ACHN (cell line): ENCODE measurements at regions not wholly inside any gene's neighbourhood (a gene's known extent, or its start where the extent isn't known, plus 50 kb on each side); places are given as distances from the start of the nearest gene placed in this dataset.

ENCODE experiments used
- DNase-seq: peaks from one replicate; pipeline ENCODE4 v3.0.0-alpha.2; 2015
- in situ Hi-C: cut with HindIII; loops from 2 replicates; pipeline ENCODE4 v1.10.0; 2017; ENCODE audit warnings: low sequenced_read_pairs, low pct_ligation_motif_present, low pct_unique_long_range_greater_than_20kb

DNA sequence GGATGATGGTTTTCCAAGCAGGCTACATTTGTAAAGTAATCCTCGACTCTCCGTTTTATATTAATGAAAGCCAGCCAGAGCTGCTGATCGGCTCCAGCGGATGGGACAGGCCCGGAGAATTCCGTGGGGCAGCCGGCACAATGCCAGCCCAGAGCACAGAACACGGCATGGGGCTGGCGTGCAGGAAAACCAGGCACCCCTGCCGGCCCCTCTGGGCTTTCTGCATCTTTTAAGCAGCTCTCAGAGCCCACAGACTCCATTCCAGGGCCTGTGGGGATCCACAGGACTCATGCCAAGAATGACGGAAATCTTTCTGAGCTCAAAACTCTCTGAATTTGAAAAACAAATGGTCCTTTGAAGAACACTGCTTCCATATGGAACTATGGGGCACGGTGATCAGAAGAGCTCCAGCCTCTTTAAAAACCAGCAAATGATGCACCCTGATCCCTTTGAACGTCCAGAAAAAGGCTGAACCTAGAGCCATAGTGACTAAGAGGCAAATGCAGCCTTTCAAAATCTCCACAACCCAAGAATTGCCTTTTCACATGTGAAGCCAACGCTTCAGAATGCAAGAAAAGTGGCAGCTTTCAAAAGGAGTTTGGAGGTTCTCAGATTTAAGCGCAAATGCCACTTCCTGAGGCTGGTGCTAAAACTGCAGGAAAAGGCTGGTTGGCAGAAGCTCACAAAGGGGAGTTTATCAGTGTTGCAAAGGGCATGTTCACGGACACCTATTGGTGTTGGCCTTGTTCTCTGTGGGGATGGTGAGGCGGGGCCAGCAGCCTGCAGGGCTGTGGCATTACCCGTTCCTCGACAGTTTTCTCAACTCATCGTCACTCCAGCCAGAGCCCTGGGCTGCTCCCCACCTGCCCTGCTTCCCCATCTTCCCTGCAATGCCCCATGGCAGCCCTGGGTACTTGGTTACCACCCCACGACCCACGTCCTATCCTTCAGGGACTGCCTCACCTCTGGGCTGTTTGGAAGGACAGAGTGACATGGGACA, 212.5 kb downstream of the CTTN start:
- in situ Hi-C loops = no loop called here
- no peak for DNase-seq

- in situ Hi-C loops = no loop called here
- DNase-seq = no peak
These were observed 213.5 kb downstream of the CTTN start for GRCh38 chr11:70611821-70612220.

DNA sequence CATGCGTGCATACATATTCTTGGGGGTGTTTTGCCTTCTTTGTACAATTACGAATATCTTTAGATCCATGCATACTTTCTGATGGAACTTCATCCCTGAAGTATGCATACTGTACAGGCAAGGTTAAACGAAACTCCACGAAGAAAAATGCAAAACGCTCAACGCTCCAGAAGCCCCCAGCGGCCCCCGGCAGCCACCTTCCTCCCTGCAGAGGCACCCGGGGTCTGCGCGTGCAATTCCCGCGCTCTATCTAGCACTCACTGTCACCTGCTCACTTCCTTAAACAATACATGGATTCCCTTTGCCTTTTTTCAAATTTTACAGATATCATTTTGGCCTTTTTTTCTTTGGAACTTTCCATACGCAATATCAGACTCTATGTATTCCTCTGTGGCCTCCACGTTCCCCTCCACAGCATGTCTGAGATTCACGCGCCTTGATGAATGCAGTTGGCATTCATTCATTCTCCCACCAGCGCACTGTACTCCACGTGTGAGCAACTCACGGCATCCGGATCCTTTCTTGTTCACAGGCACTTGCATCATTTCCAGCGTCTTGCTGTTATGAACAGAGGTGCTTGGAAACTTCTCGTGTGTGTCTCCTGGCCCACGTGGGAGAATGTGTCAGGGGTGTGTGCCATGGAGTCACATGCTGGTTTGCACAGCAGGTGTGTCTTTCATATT, 214.3 kb downstream of the CTTN start:
- DNase-seq = no peak
- in situ Hi-C loops = no loop called here

DNA sequence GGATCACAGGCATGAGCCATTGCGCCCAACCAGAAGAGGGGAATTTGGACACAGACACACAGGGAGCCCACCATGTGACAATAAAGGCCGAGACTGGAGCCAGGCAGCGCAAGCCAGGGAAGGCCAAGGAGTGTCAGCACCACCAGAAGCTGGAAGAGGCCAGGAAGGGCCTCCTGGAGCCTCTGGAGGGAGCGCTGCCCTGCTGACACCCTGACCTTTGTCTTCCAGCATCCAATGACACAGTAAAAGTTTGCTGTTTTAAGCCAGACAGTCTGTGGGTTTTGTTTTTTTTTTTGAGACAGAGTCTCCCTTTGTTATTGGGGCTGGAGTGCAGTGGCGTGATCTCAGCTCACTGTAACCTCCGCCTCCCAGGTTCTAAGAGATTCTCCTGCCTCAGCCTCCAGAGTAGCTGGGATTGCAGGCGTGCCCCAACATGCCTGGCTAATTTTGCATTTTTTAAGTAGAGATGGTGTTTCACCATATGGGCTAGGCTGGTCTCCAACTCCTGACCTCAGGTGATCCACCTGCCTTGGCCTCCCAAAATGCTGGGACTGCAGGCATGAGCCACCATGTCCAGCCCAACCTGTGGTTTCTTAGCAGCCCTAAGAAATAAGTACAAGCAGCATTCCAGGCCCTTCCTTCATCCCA, 215.8 kb downstream of the CTTN start:
- in situ Hi-C loops = no loop called here
- no peak for DNase-seq

- in situ Hi-C loops = no loop called here
- no peak for DNase-seq
These were observed 216.9 kb downstream of the CTTN start for GRCh38 chr11:70615036-70615875.

DNA sequence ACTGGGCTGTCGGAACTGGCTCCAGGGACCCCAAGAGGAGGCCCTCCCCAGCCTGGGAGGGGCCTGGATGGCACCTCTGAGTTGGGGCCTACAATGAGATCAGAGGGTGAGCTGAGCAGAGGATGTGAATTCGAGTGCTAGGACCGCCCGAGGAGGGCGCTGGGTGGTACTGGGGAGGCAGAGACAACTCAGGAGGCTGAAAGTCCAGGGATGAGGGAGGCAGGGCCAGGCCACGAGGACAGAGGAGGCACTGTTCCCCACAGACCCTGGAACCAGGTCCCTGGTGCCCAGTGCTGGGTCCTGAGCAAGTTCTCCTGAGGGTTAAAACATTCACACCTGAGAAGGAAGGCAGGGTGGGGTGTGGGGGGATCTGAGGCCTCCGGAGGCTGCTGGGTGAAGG, 218.0 kb downstream of the CTTN start:
- in situ Hi-C loops = no loop called here
- DNase-seq = no peak

DNA sequence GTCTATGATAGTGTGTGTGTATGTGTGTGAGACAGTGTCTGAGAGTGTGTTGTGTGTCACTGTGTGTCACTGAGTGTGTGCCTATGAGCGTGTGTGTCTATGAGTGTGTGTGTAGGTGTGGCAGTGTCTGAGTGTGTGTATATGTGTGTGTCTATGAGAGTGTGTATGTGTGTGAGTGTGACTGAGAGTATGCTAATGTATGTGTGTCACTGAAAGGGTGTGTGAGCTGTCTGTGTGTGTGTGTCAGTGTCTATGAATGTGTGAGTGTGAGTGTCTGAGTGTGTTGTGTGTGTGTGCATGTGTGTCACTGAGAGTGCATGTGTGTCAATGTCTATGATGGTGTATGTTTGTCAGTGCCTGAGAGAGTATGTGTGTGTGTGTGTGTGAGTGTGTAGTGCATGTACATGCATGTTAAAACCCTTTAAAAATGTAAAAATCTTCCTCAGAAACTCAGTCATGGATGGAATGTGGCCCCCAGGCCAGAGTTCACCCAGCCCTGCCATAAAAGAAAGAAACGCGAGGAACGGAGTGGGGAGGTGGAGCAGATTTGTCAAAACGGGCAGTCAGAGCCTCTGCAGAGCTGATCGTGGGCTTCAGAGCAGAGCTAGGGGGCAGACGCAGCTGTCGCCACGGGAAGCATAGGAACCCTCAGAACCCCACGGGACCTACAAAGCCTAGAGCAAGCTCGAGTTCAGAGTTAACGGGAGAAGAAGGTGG, 218.8 kb downstream of the CTTN start:
- DNase-seq = no peak
- in situ Hi-C loops = no loop called here

DNA sequence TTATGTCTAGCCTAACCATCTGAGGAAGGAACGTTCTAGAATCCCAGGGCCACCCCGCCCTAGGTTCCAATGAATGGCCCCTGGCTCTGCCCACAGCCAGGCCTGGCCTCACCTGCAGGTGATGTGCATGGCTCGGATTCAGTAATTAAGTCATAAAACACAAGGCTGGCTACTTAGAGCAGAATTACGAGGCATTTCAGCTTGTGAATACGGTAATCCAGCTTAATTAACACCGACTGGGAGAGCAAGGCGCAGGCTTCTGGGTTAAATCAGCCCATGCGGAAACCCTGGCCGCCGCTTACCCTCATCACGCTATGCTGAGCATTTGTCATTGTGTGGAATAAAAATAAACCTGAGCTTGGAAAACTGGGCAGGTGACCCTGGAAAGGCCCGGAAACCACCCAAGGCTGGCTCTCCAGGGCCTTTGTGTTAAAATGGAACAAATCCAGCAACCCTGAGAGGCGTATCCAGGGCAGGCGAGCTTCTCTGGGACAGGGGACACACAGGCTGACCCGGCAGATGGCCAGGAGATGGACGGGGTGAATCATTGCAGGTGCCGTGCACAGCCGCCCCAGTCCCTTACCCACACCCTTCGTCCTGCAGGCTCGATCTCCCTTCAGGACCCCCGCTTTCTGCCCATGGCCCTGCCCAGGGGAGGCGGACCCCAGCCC, 220.2 kb downstream of the CTTN start:
- in situ Hi-C loops = no loop called here
- no peak for DNase-seq

GRCh38 chr11:70619591-70619990, 221.3 kb downstream of the CTTN start:
- in situ Hi-C loops = no loop called here
- no peak for DNase-seq

GRCh38 chr11:70620510-70621184, 222.3 kb downstream of the CTTN start:
- in situ Hi-C loops = no loop called here
- DNase-seq = no peak

DNA sequence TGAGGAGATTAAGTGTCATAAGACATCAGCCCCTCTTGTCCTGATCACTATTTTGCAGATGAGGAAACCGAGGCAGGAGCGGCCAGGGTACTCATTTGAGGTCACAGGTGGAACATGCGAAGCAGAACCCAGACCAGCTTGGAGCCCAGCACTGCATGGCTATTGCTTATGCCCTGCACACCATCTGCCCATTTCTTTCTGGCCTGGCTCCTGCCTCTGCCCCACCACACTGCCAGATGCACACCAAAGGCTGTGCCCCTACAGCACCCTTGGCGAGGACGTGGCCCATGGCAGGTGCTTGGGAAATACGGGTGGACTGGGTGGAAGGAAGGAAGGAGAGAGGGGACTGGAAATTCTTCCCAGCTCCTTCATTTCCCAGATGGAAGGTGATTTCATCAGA, 222.9 kb downstream of the CTTN start:
- DNase-seq = no peak
- in situ Hi-C loops = no loop called here

GRCh38 chr11:70622091-70622490, 223.8 kb downstream of the CTTN start:
- in situ Hi-C loops = no loop called here
- no peak for DNase-seq

- in situ Hi-C loops = no loop called here
- no peak for DNase-seq
These were observed 225.7 kb downstream of the CTTN start for GRCh38 chr11:70623906-70624597.

DNA sequence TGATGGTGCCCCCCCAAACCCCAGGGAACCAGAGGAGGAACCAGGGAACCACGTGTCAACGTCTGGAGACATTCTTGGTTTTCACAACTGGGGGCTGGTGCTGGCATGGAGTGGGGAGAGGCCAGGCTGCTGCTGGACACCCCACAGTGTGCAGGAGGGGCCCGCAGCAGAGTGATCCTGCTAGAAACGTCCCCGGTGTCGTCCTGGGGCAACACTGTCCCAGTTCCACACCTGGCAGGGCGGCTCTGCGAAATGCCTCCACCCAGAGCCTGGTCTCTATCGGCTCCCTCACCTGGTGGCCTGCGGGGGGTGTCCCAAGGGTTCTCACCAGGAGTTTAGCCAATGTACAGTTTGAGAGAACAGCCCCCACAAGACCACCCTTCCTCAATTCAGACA, 226.3 kb downstream of the CTTN start:
- in situ Hi-C loops = no loop called here

DNA sequence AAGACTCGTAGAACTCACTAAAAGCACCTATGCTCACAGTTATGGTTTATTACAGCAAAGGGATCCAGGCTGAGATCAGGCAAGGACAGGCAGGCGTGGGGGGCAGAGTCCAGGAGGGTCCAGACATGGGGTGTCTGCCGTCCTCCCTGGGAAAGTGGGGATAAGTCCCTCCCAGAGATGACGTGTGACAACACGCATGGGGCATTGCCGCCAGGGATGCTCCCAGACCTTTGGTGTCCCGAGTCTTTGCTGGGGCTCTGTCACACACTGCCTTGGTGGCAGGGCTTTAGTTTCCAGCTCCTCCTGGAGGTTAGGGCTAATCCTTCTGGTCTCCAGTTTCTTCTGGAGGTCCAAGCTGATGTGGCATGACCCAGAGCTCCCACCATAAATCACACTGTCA, 226.7 kb downstream of the CTTN start:
- no peak for DNase-seq
- in situ Hi-C loops = no loop called here

More for the DNA sequence above, 226.3 kb downstream of the CTTN start:
- DNase-seq = no peak
